ENCODE measurements at regions not wholly inside any gene's neighbourhood (a gene's known extent, or its start where the extent isn't known, plus 50 kb on each side); places are given as distances from the start of the nearest gene placed in this dataset.

GRCh38 chr10:85026878-85027467 is 698.6 kb downstream of the CCSER2 start:
- H3K4me3 ChIP-seq (ENCODE audit: low read depth, low read length): no peak overlapping the region
- TF ChIP-seq MAX (IDR thresholded peaks at IDR 0.05; ENCODE audit: low read depth, low read length) (no peak), CTCF (IDR thresholded peaks at IDR 0.05; ENCODE audit: low read depth, low read length) (no peak), POLR2A (IDR thresholded peaks at IDR 0.05; ENCODE audit: extremely low read depth, insufficient read length) (no peak), MYC (IDR thresholded peaks at IDR 0.05; ENCODE audit: low read depth, low read length) (no peak)
- no peak for DNase-seq (ENCODE audit: low read depth)

GRCh38 chr10:85032981-85033380 is 704.6 kb downstream of the CCSER2 start:
- no peak overlapping the region for H3K4me3 ChIP-seq (ENCODE audit: low read depth, low read length)
- no peak for TF ChIP-seq POLR2A (IDR thresholded peaks at IDR 0.05; ENCODE audit: extremely low read depth, insufficient read length)
- no peak for TF ChIP-seq MYC (IDR thresholded peaks at IDR 0.05; ENCODE audit: low read depth, low read length)
- TF ChIP-seq CTCF (IDR thresholded peaks at IDR 0.05; ENCODE audit: low read depth, low read length): no peak
- TF ChIP-seq MAX (IDR thresholded peaks at IDR 0.05; ENCODE audit: low read depth, low read length): no peak
- no peak for DNase-seq (ENCODE audit: low read depth)

GRCh38 chr10:85036661-85037060 is 708.3 kb downstream of the CCSER2 start:
- TF ChIP-seq MAX (IDR thresholded peaks at IDR 0.05; ENCODE audit: low read depth, low read length) (no peak), MYC (IDR thresholded peaks at IDR 0.05; ENCODE audit: low read depth, low read length) (no peak), CTCF (IDR thresholded peaks at IDR 0.05; ENCODE audit: low read depth, low read length) (no peak)
- H3K4me3 ChIP-seq (ENCODE audit: low read depth, low read length): no peak overlapping the region
- no peak for DNase-seq (ENCODE audit: low read depth)

GRCh38 chr10:85039311-85039710 is 710.9 kb downstream of the CCSER2 start:
- no peak for DNase-seq (ENCODE audit: low read depth)
- no peak for TF ChIP-seq CTCF (IDR thresholded peaks at IDR 0.05; ENCODE audit: low read depth, low read length)
- TF ChIP-seq MAX (IDR thresholded peaks at IDR 0.05; ENCODE audit: low read depth, low read length): no peak
- TF ChIP-seq MYC (IDR thresholded peaks at IDR 0.05; ENCODE audit: low read depth, low read length): no peak
- TF ChIP-seq POLR2A (IDR thresholded peaks at IDR 0.05; ENCODE audit: extremely low read depth, insufficient read length): no peak
- H3K4me3 ChIP-seq (ENCODE audit: low read depth, low read length): no peak overlapping the region

GRCh38 chr10:85043207-85043606 is 714.8 kb downstream of the CCSER2 start:
- no peak overlapping the region for H3K4me3 ChIP-seq (ENCODE audit: low read depth, low read length)
- no peak for DNase-seq (ENCODE audit: low read depth)
- TF ChIP-seq MAX (IDR thresholded peaks at IDR 0.05; ENCODE audit: low read depth, low read length): no peak
- TF ChIP-seq POLR2A (IDR thresholded peaks at IDR 0.05; ENCODE audit: extremely low read depth, insufficient read length): no peak
- no peak for TF ChIP-seq MYC (IDR thresholded peaks at IDR 0.05; ENCODE audit: low read depth, low read length)
- TF ChIP-seq CTCF (IDR thresholded peaks at IDR 0.05; ENCODE audit: low read depth, low read length): no peak
